Motor neuron (in vitro differentiated cells): ENCODE measurements at regions not wholly inside any gene's neighbourhood (a gene's known extent, or its start where the extent isn't known, plus 50 kb on each side); places are given as distances from the start of the nearest gene placed in this dataset.
A peak's percentile ranks its signal among the peaks of the same experiment; 100 is the strongest.

ENCODE experiments used
- ATAC-seq, 8 experiments: fragments of 200-7000 bp; cut with Tn5 transposase; replicated peaks in 6 of 8; 2 replicates each; pipeline ENCODE4 v1.8.0; 2021; ENCODE audit warnings: mild to moderate bottlenecking in 8 of 8, moderate library complexity in 8 of 8
- H3K27ac ChIP-seq, 2 donors: fragments of 250-450 bp; sonication (Bioruptor Pico); 2 replicates each; pipeline ENCODE4 v1.9.0; 2021; ENCODE audit warnings: antibody characterized with exemption in 2 of 2, mild to moderate bottlenecking in 2 of 2, moderate library complexity in 1 of 2
- H3K4me1 ChIP-seq, 2 donors: fragments of 250-450 bp; sonication (Bioruptor Pico); replicated peaks in 1 of 2; 2 replicates each; pipeline ENCODE4 v1.6.1; 2021; ENCODE audit warnings: antibody characterized with exemption in 2 of 2, mild to moderate bottlenecking in 2 of 2, moderate library complexity in 1 of 2
- H3K4me3 ChIP-seq, 5 donors: fragments of 250-450 bp; sonication (Bioruptor Pico); 2 replicates each; pipeline ENCODE4 v1.9.0; 2021; ENCODE audit warnings: antibody characterized with exemption in 5 of 5, mild to moderate bottlenecking in 5 of 5, moderate library complexity in 4 of 5
- WGBS, 10 experiments: fragments of 450-650 bp; shearing (Covaris generic); methylation state at CpG; one replicate each; pipeline ENCODE4 v1.0.0; 2022; 5-methylcytosine and 5-hydroxymethylcytosine counted together
- in situ Hi-C, 9 experiments: fragments of 400-800 bp; cut with MboI; loops; one replicate each; pipeline ENCODE4 v1.15.0; 2021; ENCODE audit warnings: low sequenced_read_pairs in 9 of 9, low pct_unique_long_range_greater_than_20kb in 2 of 9; ENCODE audit not compliant: unreplicated experiment in 9 of 9

DNA sequence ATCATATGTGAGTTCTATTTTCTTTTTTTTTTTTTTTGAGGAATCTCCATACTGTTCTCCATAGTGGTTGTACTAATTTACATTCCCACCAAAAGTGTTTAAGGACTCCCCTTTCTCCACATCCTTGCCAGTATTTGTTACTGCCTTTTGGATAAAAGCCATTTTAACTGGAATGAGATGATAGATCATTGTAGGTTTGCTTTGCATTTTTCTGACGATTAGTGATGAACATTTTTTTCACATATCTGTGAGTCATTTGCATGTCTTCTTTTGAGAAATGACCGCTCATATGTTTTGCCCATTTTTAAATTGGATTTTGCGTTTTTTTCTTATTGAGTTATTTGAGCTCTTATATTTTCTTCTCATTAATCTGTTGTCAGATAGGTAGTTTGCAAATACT, 394.8 kb downstream of the LRFN5 start:
- 10 to 100% (median 69%) methylated on average over 1 to 3 of the region's 3 CpGs for WGBS, 10 experiments
- Histone ChIP-seq H3K4me1 (no peaks in the 10 kb centered on the region), H3K27ac (no peak overlapping the region), H3K4me3 (no peak overlapping the region)
- ATAC-seq, result peak in 1 of 8 experiments; percentile 17
- in situ Hi-C loops, result no loop called here

GRCh38 chr14:42000450-42000849, 393.8 kb downstream of the LRFN5 start:
- Histone ChIP-seq H3K4me3 (no peak overlapping the region), H3K27ac (no peak overlapping the region), H3K4me1 (no peaks in the 10 kb centered on the region)
- no peak for ATAC-seq
- in situ Hi-C loops, result no loop called here
- 86 to 100% (median 100%) methylated on average over 1 of the region's 1 CpG; no CpG with 5 or more reads in 1 of the 10 experiments for WGBS, 10 experiments

- 22 to 100% (median 97%) methylated on average over 1 of the region's 1 CpG for WGBS, 10 experiments
- no peak for ATAC-seq
- in situ Hi-C loops, result no loop called here
- Histone ChIP-seq H3K4me3 (no peak overlapping the region), H3K27ac (no peak overlapping the region), H3K4me1 (no peaks in the 10 kb centered on the region)
These were observed 387.0 kb downstream of the LRFN5 start for GRCh38 chr14:41993687-41994086.

GRCh38 chr14:41986700-41987099, 380.0 kb downstream of the LRFN5 start:
- Histone ChIP-seq H3K4me3 (no peak overlapping the region), H3K27ac (no peak overlapping the region), H3K4me1 (no peaks in the 10 kb centered on the region)
- peak in 3 of 8 experiments; percentile 19 to 77 (median 53) for ATAC-seq
- in situ Hi-C loops, result no loop called here

DNA sequence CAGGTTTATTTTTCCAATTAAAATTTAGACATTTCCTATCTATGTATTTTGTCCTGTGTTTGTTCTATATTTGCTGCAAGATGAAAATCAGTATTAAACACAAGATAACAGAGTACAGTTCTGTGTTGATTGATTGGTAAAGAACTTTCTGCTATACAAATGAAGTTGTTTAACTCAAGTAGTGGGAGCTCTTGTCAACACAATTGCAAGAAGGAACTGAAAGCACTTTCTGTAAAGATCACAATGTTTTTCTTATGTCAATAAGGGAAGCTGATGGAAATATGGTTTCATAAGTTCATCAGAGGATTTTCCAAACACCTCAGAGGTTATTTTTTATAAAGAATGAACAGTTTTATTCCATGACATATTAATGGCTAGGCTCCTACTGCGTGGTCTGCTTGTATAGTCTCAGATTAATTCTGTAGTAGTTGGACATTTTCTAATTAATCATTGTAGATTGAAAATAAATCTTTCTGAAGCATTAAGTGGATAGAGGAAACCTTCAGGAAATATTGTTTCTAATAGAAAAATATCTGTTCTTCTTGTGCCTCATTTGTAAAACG, 379.5 kb downstream of the LRFN5 start:
- 17 to 90% (median 57%) methylated on average over 1 to 2 of the region's 2 CpGs; no CpG with 5 or more reads in 1 of the 10 experiments for WGBS, 10 experiments
- no peak overlapping the region for H3K4me3 ChIP-seq

GRCh38 chr14:41973178-41973577, 366.5 kb downstream of the LRFN5 start:
- no peak for ATAC-seq
- WGBS, 10 experiments, result 40 to 100% (median 80%) methylated on average over 1 to 2 of the region's 2 CpGs; no CpG with 5 or more reads in 3 of the 10 experiments
- no peak overlapping the region for H3K27ac ChIP-seq
- no peak overlapping the region for H3K4me3 ChIP-seq
- no peaks in the 10 kb centered on the region for H3K4me1 ChIP-seq
- in situ Hi-C loops, result no loop called here

More for the DNA sequence above, 379.5 kb downstream of the LRFN5 start:
- ATAC-seq, result no peak
- H3K27ac ChIP-seq, result no peak overlapping the region
- in situ Hi-C loops, result no loop called here
- H3K4me1 ChIP-seq, result no peaks in the 10 kb centered on the region

DNA sequence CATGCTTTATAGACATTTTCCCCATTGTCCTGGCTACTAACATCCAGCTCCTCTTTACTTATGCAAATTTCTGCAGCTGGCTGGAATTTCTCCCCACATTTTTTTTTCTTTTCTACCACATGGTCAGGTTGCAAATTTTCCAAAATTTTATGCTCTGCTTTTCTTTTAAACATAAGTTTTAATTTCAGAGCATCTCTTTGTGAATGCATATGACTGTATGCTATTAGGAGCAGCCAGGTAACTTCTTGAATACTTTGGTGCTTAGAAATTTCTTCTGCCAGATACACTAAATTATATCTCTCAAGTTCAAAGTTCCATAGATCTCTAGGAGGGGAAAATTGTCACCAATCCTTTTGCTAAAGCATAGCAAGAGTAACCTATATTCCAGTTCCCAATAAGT, 365.9 kb downstream of the LRFN5 start:
- H3K27ac ChIP-seq, result no peak overlapping the region
- H3K4me1 ChIP-seq, result no peaks in the 10 kb centered on the region
- no peak for ATAC-seq
- in situ Hi-C loops, result no loop called here
- no peak overlapping the region for H3K4me3 ChIP-seq

DNA sequence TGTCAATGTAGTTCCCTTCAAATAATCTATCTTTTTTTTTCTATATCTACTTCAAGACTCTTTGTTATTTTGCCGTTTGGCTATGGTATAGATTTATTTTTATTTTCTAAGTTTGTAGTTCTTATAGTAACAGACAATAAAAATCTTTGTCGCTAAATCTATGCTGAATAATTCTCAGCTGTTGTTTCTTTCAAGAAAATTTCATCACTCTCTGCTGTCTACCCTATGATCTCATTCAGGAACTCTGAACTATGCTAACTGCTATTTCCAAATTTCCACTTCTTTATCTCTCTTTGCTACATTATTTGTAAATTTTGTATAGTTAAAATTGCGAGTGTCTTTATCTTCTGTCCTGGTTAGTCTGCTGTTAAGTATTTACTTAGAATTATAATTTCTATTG, 353.6 kb downstream of the LRFN5 start:
- no peak for ATAC-seq
- no peak overlapping the region for H3K27ac ChIP-seq
- WGBS, 10 experiments, result 26 to 100% (median 83%) methylated on average over 2 to 3 of the region's 3 CpGs
- no peaks in the 10 kb centered on the region for H3K4me1 ChIP-seq
- in situ Hi-C loops, result no loop called here
- H3K4me3 ChIP-seq, result no peak overlapping the region

- WGBS, 10 experiments, result 0 to 78% (median 44%) methylated on average over 1 of the region's 1 CpG; no CpG with 5 or more reads in 2 of the 10 experiments
- Histone ChIP-seq H3K4me1 (no peaks in the 10 kb centered on the region), H3K4me3 (no peak overlapping the region), H3K27ac (no peak overlapping the region)
- in situ Hi-C loops, result no loop called here
- ATAC-seq, result no peak
These were observed 350.8 kb downstream of the LRFN5 start for GRCh38 chr14:41957459-41957858.
